ENCODE measurements at regions not wholly inside any gene's neighbourhood (a gene's known extent, or its start where the extent isn't known, plus 50 kb on each side); places are given as distances from the start of the nearest gene placed in this dataset.
"Not testable (repeated sequence)": the region's sequence is repeated elsewhere in the genome, so short reads cannot be mapped to it uniquely, and the experiment has no call there.

GRCh38 chr17:55959756-55960155 is 193.5 kb upstream of the ANKFN1 start:
- Histone ChIP-seq H3K36me3 (no peaks in the 10 kb centered on the region), H3K4me1 (peaks cover 7% of the 10 kb centered on the region), H3K27me3 (no peaks in the 10 kb centered on the region), H3K27ac (no peak overlapping the region), H3K4me3 (no peak overlapping the region), H3K9me3 (replicated peaks) (no peaks in the 10 kb centered on the region)
- peak in 1 of 2 experiments; percentile 3 for DNase-seq

- peaks cover 7% of the 10 kb centered on the region for H3K4me1 ChIP-seq
- H3K27me3 ChIP-seq, result no peaks in the 10 kb centered on the region
- no peak overlapping the region for H3K4me3 ChIP-seq
- no peak for DNase-seq
- H3K36me3 ChIP-seq, result no peaks in the 10 kb centered on the region
- no peaks in the 10 kb centered on the region for H3K9me3 ChIP-seq (replicated peaks)
- H3K27ac ChIP-seq, result no peak overlapping the region
Measured at GRCh38 chr17:55961386-55961785, 191.9 kb upstream of the ANKFN1 start.

GRCh38 chr17:55962951-55963401 is 190.3 kb upstream of the ANKFN1 start:
- no peaks in the 10 kb centered on the region for H3K27me3 ChIP-seq
- peaks cover 7% of the 10 kb centered on the region for H3K4me1 ChIP-seq
- DNase-seq, result peak; percentile 44 to 61
- H3K4me3 ChIP-seq, result no peak overlapping the region
- no peaks in the 10 kb centered on the region for H3K36me3 ChIP-seq
- H3K27ac ChIP-seq, result peak overlapping the region; percentile 33
- H3K9me3 ChIP-seq (replicated peaks), result no peaks in the 10 kb centered on the region

GRCh38 chr17:55964191-55964590 is 189.1 kb upstream of the ANKFN1 start:
- no peaks in the 10 kb centered on the region for H3K36me3 ChIP-seq
- H3K4me3 ChIP-seq, result no peak overlapping the region
- no peak for DNase-seq
- no peak overlapping the region for H3K27ac ChIP-seq
- H3K27me3 ChIP-seq, result no peaks in the 10 kb centered on the region
- H3K4me1 ChIP-seq, result peaks cover 7% of the 10 kb centered on the region
- H3K9me3 ChIP-seq (replicated peaks), result no peaks in the 10 kb centered on the region

GRCh38 chr17:55965051-55965450 is 188.2 kb upstream of the ANKFN1 start:
- Histone ChIP-seq H3K9me3 (replicated peaks) (no peaks in the 10 kb centered on the region), H3K27me3 (no peaks in the 10 kb centered on the region), H3K27ac (no peak overlapping the region), H3K4me3 (no peak overlapping the region), H3K4me1 (peaks cover 7% of the 10 kb centered on the region), H3K36me3 (no peaks in the 10 kb centered on the region)
- DNase-seq, result no peak

GRCh38 chr17:55969562-55970324 is 183.5 kb upstream of the ANKFN1 start:
- no peaks in the 10 kb centered on the region for H3K4me1 ChIP-seq
- no peak overlapping the region for H3K27ac ChIP-seq
- no peaks in the 10 kb centered on the region for H3K9me3 ChIP-seq (replicated peaks)
- no peak overlapping the region for H3K4me3 ChIP-seq
- H3K36me3 ChIP-seq, result no peaks in the 10 kb centered on the region
- H3K27me3 ChIP-seq, result no peaks in the 10 kb centered on the region
- DNase-seq, result no peak

- Histone ChIP-seq H3K36me3 (no peaks in the 10 kb centered on the region), H3K4me1 (no peaks in the 10 kb centered on the region), H3K27ac (no peak overlapping the region), H3K27me3 (no peaks in the 10 kb centered on the region), H3K4me3 (no peak overlapping the region), H3K9me3 (replicated peaks) (no peaks in the 10 kb centered on the region)
- DNase-seq, result no peak
Measured at GRCh38 chr17:55978578-55978977, 174.7 kb upstream of the ANKFN1 start.

GRCh38 chr17:55983096-55983495 is 170.2 kb upstream of the ANKFN1 start:
- Histone ChIP-seq H3K4me3 (no peak overlapping the region), H3K9me3 (replicated peaks) (no peaks in the 10 kb centered on the region), H3K4me1 (no peaks in the 10 kb centered on the region), H3K36me3 (no peaks in the 10 kb centered on the region), H3K27me3 (no peaks in the 10 kb centered on the region), H3K27ac (no peak overlapping the region)
- DNase-seq, result no peak

GRCh38 chr17:55986817-55987216 is 166.5 kb upstream of the ANKFN1 start:
- H3K27ac ChIP-seq, result no peak overlapping the region
- no peaks in the 10 kb centered on the region for H3K4me1 ChIP-seq
- DNase-seq, result no peak
- no peaks in the 10 kb centered on the region for H3K27me3 ChIP-seq
- no peak overlapping the region for H3K4me3 ChIP-seq
- no peaks in the 10 kb centered on the region for H3K9me3 ChIP-seq (replicated peaks)
- H3K36me3 ChIP-seq, result no peaks in the 10 kb centered on the region

GRCh38 chr17:55988861-55989260 is 164.4 kb upstream of the ANKFN1 start:
- H3K36me3 ChIP-seq, result no peaks in the 10 kb centered on the region
- no peak overlapping the region for H3K4me3 ChIP-seq
- no peaks in the 10 kb centered on the region for H3K9me3 ChIP-seq (replicated peaks)
- H3K27ac ChIP-seq, result no peak overlapping the region
- H3K27me3 ChIP-seq, result no peaks in the 10 kb centered on the region
- peak in 1 of 2 experiments; percentile 9 for DNase-seq
- H3K4me1 ChIP-seq, result no peaks in the 10 kb centered on the region

- no peaks in the 10 kb centered on the region for H3K27me3 ChIP-seq
- peak in 1 of 2 experiments; percentile 2 for DNase-seq
- no peaks in the 10 kb centered on the region for H3K9me3 ChIP-seq (replicated peaks)
- no peak overlapping the region for H3K27ac ChIP-seq
- H3K4me3 ChIP-seq, result no peak overlapping the region
- no peaks in the 10 kb centered on the region for H3K36me3 ChIP-seq
- H3K4me1 ChIP-seq, result no peaks in the 10 kb centered on the region
Measured at GRCh38 chr17:55990332-55991006, 162.8 kb upstream of the ANKFN1 start.

- Histone ChIP-seq H3K27ac (no peak overlapping the region), H3K36me3 (no peaks in the 10 kb centered on the region), H3K4me3 (no peak overlapping the region), H3K27me3 (no peaks in the 10 kb centered on the region), H3K4me1 (no peaks in the 10 kb centered on the region), H3K9me3 (replicated peaks) (no peaks in the 10 kb centered on the region)
- DNase-seq, result peak in 1 of 2 experiments; percentile 12
Measured at GRCh38 chr17:55996826-55997225, 156.4 kb upstream of the ANKFN1 start.

- Histone ChIP-seq H3K36me3 (no peaks in the 10 kb centered on the region), H3K9me3 (replicated peaks) (no peaks in the 10 kb centered on the region), H3K4me3 (no peak overlapping the region), H3K27me3 (no peaks in the 10 kb centered on the region), H3K27ac (no peak overlapping the region), H3K4me1 (no peaks in the 10 kb centered on the region)
- no peak for DNase-seq
Measured at GRCh38 chr17:56000411-56000810, 152.9 kb upstream of the ANKFN1 start.

- not testable (repeated sequence) for H3K9me3 ChIP-seq (replicated peaks); H3K36me3 ChIP-seq; H3K27me3 ChIP-seq; DNase-seq; H3K4me1 ChIP-seq; H3K27ac ChIP-seq; H3K4me3 ChIP-seq
Measured at GRCh38 chr17:56002656-56003055, 150.6 kb upstream of the ANKFN1 start.

GRCh38 chr17:56009795-56010651 is 143.3 kb upstream of the ANKFN1 start:
- H3K27me3 ChIP-seq, result no peaks in the 10 kb centered on the region
- peak; percentile 91 to 96 for DNase-seq
- no peak overlapping the region for H3K4me3 ChIP-seq
- H3K36me3 ChIP-seq, result no peaks in the 10 kb centered on the region
- peaks cover 14% of the 10 kb centered on the region for H3K4me1 ChIP-seq
- H3K27ac ChIP-seq, result peak overlapping the region; percentile 53
- H3K9me3 ChIP-seq (replicated peaks), result no peaks in the 10 kb centered on the region

Measured in SJCRH30 (cell line).